LoVo (cell line): ENCODE measurements at regions not wholly inside any gene's neighbourhood (a gene's known extent, or its start where the extent isn't known, plus 50 kb on each side); places are given as distances from the start of the nearest gene placed in this dataset.

Experiments
- DNase-seq: peaks from one replicate; pipeline ENCODE4 v3.0.0-alpha.2; 2016; ENCODE audit warnings: low spot score

DNA sequence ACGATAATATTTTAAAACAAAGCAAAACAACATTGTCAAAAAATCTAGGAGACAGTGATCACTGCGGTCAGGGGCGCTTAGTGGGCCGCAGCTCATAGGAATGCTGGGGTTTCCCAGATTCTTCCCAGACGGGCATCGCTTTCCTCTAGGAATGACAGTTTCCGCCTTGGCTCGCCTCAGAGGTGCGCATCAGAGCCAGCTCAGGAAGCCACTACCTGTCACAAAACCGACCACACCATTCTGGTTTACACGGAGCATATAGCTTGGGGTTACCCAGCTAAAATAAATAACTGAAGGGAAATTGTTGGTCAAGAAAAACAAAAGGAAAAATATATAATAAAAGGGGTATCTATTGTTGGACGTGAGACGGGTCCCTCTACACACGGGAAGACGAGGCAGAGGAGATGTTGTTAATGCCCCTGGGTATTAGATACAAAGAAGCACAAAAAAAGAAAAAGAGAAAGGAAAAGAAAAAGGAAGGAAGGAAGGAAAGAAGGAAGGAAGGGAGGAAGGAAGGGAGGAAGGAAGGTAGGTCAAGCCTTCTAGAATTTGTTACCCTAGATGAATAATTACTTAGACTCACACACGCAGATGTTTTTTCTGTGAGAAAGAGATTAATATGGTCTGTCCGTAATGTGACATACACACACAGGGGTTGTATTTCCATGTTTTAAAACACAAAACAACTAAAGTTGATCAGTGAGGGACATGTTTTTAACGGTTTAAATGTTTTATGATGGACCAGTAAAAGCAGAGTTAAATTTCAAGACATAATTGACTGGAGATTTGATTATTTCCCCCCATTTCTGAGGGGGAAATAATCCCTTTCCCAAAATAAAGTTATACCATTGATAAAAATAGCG lies 292.4 kb upstream of the NFE2L3 start:
- peak; percentile 56 for DNase-seq

DNA sequence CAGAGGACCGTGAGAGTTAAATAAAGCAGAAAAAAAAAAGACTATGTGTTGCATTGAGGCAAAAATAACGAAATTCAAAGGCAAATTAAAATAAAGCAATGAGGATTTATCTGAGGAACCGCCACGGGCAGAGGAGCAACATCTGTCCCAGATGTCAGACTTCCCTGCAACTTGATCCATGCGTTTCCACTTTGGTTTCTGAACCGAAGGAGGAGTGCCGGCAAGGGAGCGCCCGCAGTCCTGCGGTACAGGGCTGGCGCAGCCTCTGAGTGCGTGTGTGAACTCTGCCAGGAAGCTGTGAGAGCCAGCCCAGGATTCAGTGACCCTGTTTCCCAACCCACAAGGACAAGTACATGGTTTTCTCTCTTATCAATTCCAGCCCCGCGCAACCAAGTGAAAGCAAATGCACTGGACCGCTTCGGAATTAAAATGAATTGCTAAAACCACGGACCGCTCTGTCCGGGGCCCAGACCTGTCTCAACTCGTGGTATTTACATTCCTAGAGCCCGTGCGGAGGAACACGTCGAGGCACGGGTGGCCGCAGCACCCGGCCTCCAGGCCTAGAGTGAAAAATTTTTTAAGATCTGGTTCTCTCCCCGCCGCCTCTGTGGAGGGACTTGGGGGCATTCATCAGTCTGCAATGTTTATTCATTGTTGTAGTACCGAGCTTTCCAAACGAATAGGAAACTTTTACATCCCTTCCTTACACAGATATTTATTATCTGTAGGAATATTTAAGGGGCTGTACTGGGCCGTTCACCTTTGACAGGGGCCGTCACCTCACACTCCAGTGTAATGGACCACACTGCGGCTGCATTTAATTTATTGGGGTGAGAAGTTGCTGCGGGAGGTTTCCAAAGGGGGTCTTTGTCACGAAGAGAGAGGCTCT lies 291.5 kb upstream of the NFE2L3 start:
- DNase-seq, result peak; percentile 59

DNA sequence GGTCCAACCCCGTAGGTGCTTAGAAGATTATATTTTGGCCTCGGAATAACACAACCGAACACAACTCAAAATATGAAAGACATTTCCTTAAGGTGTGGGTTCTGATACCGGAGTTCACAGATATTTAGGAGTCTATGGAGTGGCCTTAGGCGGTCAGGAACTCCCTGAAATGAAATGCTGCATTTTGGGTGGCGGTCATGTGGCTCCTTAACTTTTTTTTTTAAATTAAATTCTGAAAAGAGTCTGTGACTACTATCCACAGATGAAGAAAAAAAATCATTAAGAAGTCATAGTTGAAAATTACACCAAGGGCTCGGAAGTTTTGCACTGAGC lies 290.9 kb upstream of the NFE2L3 start:
- DNase-seq, result no peak

DNA sequence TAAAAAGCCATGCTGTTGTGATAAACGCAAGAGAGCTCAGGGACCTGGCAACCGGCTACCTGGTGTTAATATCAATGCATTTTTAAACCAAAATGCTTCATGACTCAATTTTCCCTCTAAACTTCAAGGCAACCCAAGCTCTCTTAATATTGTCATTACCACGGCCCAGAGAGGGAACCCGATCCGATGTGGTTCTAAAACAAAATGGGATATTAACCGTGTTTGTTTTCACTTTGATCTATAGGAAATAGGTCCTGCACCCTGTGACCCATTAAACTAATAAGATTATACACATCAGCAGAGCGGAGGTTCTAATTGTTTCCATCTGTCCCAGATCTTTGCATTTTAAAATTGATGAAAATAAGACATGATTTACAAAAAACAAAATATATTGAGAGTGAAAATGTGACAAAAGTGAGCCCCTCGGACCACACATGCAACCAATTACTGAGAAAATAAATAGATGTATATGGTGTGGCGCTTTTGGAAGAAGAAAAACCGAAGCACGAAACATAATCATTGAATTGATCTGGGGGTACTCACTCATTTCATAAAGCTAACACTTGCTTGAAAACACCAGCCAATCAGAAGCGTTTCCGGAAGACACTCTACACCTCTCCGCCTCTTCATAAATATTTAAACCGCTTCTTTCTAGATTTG lies 290.3 kb upstream of the NFE2L3 start:
- DNase-seq, result no peak

DNA sequence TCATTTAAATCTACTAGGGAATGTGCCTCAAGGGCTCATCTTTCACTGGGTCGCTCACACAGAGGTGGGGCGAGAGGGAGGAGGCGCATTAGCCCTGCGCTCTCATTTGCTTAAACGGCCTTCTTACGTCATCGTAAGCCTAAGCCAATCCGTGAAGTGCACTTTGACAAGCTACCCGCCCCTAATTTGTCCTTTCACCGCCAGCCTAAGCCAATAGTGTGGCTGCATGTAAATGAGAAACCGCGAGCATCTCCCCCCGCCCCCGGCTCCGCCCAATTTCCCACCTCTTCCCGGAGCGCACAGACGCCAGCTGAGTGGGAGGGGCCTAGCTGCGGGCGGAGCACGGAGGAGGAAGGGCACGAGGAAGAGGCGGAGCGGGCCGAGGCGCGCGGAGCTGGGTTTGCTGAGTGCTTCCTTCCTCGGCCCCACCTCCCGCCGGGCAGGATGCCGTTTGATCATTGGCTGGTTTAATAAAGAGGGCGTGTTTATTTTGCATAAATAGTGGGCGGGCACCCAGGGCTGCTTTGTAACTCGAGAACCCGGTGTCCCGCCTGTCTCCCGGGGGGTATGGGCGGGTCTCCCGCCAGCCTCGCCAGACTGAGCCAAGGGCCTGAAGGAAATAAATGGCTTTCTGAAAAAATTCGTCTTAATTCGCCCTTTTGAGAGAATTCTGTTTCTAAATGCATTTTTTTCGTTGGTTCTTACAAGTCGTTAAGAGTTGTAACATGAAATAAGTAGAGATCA lies 289.6 kb upstream of the NFE2L3 start:
- DNase-seq, result peak; percentile 100

DNA sequence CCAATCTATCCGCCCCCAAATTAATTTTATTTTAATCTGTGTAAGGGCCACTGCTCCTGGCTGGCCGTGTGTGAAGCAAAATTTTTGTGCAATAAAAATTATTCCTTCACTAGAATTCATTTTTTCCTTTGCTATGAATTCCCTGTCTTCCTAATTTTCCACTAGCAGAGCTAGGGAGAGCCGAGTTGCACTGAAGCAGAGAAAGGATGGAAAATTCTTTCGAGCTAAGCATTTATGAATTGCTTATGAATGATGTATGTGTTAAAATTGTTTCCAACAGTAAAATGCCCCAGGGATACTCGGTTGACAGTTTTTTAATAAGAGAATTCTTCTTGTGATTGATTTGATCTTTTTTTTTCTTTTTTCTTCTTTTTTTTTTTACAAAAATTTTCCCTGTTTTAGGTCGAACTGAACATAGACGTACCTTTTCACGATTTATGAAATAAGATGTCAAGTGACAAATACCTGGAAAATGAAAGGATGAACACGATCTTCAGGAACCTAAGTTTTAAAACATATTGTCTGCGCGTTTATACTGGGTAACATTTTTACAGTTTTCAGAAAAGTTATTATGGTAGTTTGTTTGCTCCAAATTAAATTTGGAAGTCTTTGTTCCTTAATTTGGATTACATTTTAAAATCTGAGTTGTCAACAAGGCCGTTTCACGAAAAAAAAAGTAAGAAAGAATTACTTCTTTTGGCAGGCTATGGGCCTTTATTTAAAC lies 288.8 kb upstream of the NFE2L3 start:
- peak; percentile 46 for DNase-seq

DNA sequence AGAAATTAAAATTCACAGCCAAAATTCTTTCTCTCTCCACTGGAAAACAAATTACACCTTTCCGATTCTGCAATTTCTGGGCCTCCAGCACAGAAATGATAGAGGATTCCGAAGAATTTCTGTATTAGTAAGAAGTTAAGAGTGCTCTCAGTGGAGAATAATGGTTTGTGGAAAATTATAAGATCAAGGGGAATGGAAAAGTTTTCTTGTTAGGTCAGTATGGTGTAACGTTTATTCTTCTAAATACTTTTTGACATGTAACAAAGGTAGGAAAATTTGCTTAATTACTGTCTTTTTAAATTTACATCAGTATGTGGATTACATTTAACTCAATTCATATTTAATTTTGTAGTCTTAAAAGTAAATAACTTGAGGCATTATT lies 288.3 kb upstream of the NFE2L3 start:
- DNase-seq, result no peak

DNA sequence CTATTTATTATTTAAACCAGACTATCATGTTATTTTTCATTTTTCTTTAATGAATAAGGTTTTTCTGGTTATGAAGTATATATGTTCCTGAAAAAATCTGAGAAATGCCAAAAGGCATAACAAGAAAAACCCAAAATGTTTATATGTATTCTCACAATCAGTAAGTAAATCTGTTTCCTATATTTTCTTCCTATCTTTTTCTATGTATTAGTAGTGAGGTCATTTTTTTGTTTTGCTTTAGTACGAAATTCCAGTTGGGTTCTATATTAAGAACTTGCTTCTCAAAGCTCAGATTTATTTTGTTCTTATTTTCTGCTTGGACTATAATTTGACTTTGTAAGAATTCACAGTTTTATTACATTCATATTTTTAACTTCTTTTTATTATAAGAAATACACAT lies 287.5 kb upstream of the NFE2L3 start:
- no peak for DNase-seq

DNA sequence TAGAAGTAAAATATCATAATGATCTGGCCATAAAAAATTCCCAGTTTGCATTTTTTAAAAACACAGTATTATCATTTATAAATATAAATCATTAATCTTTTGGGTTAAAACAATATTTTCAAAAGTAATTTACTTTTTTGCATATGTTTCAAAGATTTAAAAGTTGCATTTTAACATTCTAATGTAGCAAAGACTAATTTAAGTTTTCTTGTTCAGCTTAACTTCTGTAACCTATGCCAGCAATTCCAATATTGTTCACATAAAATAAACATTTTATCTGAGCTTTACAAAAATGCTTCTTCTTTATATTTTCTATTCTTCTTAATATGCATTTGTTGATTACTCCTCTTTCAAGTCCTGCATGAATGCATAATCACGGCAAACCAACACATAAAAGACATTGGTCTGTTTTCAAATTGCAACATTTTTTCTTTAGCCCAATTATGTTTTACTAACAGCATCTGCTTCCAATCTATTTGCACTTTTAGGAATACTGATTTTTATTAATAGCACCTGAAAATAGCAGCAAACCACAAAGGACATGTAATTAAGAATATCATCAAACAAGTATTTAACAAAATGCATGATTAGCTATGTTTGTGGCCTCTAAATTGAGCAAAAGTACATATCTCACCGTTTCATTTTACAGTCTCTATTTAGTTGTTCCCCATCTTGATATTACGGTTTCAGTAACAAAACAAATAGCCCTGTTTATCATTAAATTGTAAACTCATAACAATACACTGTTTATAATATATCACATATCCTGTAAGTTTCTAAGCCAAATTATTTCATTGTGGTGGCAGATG lies 286.9 kb upstream of the NFE2L3 start:
- peak; percentile 47 for DNase-seq

DNA sequence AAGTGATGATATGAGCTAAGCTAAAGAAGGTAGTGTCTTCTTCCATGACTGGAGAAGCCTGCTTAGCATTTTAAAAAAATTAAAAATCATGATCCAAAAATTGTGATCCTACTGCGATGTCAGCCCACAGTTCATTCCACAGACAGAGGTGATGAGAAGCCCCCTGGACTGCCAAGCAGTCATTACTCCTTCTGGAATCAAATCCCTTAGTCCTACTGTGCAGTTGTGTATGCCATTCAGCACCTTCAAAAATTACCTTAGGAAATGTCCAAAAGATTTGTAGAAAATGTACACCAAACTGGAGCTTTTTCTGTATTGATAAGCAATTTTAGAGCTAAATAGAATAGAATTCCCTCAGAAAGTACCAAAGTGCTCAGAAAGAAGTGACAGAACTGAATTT lies 283.5 kb upstream of the NFE2L3 start:
- DNase-seq, result no peak

DNA sequence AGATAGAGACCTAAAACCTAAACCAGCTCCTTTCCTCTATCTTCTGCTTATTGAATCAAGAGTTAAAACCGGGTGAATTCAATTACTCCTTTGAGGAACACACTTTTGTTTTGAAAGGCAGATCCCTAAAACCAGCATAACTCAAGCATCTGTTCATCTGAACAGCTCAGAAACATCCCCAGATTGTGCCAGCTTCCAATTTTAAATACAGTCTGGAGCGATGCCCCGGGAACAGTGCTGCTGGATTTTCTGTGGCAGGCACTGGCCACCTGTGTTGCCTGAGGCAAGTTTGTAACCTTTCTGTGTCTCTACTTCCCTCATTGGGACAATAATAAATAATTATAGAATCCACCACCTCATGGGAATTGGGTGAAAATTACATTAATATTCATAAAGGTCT lies 281.4 kb upstream of the NFE2L3 start:
- no peak for DNase-seq

DNA sequence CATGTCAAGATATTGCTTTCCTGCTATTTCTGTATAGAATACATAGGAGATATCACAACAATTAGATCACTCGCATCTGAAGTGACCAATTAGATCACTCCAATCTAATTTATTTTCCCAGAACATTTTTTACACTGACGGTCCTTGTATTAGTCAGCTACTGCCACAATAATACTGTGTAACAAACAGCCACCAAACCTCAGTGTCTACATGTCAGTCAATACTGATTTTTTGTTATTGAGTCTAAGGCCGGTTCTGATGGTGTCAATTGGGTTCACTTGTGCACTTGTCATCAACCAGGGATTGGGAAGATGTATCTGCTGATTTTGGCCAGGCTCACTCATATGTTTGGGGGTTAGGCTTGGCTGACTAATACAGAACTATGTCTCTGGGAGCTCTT lies 275.9 kb upstream of the NFE2L3 start:
- DNase-seq, result no peak

DNA sequence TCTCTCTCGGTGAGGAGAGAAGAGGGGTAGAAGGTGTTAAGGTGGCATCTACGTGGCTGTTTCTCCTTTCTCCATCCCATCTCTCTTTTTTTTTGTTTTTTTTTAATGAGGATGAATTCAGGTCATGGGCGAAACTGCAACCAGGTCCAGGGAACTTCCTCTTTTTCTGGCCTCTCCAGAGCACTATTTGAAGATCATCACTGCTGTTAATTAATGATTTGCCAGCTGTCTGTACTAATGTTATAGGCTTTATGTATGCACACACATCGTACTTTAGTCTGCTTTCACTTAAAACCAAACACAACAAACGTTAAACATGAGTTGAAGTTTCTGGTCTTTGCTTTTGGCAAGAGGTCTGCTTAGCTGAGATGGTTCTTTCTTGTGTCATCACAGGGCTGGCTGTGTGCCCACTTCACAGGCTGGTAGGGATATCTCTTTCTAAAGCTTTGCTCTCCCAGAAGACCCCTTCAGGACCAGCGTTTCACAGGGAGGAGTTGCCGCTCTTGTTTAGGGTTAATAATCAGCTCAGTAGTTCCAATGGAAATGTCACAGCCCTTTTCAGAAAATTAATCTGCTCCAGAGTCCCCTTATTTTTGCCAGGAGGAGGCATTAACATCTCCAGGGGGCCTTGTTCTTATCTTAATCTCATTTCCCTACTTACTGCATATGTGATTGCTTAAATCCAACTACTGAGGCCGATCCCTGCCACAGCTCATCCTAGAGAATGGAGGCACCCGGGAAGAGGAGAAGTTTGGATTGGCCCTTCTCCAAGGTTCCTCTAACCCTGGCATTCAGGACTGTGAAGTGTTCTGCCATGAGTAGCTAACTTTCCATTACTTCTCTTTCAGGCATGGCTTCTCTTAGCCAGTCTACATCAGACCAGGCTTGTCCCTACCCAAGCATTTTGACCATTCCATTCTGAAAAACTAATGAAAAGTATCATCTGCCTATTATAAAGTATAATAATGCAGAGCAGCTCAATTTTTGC lies 273.9 kb upstream of the NFE2L3 start:
- no peak for DNase-seq

DNA sequence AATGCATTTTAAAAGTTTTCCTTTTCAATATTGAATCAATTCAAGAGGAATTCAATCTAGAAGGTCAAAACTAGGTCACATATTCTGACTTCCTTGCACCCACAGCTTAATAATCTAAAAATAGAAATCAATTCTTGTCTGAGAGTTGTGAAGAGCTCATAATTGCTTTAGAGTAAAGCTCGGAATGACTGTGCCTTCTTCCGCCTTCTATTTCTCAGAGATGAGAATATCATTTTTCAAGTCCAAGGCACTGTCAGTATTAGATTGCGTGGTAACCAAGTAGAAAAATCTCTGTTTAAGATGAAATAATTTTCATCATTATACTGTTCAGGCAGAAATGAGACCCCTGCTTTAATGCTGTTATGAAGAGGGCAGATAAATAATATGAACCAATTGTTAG lies 272.2 kb upstream of the NFE2L3 start:
- DNase-seq, result no peak

DNA sequence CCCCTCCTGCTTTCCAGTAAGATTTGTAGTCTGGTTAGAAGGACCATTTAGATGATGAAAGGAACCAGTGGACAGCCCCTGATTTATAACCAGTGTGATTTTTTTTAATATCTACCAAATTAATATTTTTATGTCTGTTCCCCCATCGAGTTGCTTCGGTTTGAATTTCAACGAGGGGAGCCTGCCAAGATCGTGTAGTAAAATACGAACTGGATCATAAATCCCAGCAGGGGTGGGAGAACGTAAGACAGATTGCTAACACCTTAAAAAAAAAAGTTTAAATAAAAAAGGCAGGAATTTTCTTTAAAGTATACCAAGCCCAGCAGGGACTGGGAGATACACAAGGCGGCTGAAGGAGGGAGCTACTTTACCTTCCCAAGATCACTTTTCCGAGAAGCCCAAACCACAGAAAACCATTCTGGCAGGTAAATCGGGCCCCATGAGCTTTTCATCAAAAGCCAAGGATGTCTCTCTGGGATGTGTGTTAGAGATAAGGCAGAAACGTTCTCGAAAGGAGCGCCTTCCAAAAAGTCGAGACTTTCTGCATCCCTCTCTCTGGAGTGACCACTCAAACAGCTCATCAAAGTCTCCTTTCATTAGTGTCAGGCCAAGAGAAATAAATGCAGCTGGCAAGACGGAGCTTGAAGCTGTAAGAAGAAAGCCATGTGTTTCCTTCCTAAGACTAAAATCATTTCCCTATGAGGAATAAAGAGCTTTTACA lies 270.5 kb upstream of the NFE2L3 start:
- DNase-seq, result no peak

DNA sequence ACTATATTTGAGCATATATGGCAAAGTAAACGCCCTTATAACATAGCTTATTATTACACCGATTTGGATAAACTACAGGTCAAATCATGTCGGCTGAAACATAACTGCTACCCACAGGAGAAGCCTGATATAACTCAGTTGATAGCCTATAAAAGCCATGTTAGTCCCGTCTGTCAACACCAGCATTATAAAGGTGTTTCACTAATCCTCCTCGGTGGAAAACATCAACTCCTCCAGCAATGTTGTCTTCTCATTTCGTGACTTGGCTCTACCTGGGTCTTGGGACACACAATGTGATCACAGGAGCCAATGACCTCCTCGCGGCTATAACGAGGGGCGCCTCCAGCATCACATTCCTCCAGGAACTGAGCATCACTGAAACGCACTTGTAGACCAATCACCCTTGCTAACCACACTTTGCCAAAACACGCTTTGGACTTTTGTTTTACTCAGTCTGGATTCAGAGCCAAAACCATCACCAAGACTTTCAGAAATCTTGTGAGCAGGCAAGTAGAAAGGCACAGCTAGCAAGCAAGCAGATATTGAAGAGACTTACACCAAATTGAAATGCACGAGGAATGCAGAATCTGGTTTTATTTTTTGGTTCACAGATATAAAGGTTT lies 269.7 kb upstream of the NFE2L3 start:
- no peak for DNase-seq

DNA sequence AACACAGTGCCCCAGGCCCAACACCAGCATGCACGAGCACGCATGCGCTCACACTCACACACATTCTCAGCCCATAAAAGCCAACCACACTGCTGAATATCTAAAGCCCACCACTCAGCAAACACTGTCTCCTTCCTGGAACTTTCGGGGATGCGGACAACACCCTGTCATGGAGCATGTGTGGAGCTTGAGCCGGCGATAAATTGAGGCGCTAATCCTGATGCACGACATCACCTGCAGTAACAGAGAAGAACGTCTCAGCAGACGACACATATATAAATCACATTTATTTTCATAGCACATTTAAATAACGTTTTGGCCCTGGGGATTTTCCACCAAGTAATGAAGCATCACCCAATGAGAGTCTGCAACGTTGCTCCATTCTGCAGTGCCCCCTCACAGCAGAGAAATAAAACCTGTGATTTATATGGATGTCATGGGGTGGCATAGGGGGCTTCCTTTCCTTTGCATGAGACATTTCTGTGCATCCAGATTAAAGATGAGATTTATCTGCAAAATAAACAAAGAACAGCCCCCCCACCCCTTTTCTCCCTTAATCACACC lies 267.7 kb upstream of the NFE2L3 start:
- no peak for DNase-seq

DNA sequence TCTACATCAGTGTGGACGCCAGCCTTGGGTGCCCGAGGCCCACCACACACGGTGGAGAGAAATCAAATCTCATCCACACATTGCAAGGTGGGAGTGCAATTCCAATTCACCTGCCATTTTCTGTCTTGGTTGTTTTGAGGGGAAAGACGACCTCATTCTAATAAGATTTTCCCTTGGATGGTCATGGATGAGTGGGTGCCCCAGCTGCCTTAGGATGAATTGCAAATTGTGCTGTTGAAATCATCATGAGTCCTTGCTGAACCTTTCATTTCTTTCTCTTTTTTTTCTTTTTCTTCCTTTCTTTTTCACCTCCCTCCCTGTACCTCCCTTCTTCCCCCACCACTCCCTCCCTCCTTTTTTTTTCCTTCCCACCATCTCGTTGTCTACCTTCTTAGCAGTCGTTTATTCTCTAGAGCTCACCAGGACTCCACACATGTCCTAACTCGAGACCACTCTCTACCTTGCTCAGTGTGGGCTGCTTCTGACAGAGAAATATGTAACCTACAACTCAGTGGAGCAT lies 266.9 kb upstream of the NFE2L3 start:
- DNase-seq, result no peak
